PC-3 (cell line): ENCODE measurements at regions not wholly inside any gene's neighbourhood (a gene's known extent, or its start where the extent isn't known, plus 50 kb on each side); places are given as distances from the start of the nearest gene placed in this dataset.

Source experiments
- ATAC-seq: fragments of 200-7000 bp; cut with Tn5 transposase; 2 replicates; pipeline ENCODE4 v1.9.1; 2020; ENCODE audit warnings: mild to moderate bottlenecking, moderate library complexity
- BruUV-seq: library from RNA; stranded (reverse); fragments of 400-500 nt; replicated peaks from 2 replicates; lab custom pipeline; 2021; lab: Mats Ljungman, UMichigan
- CTCF ChIA-PET: fragments of 300-600 bp; sonication (Branson Sonifier 250); formaldehyde crosslinking; loops from one replicate; lab custom pipeline; 2022; ENCODE audit warnings: antibody characterized with exemption; lab: Charles Lee
- POLR2A ChIA-PET: fragments of 300-600 bp; sonication (Branson Sonifier 250); formaldehyde crosslinking; loops from one replicate; lab custom pipeline; 2022; ENCODE audit warnings: antibody characterized with exemption; ENCODE audit not compliant: unreplicated experiment; lab: Charles Lee
- DNase-seq: peaks from one replicate; pipeline ENCODE4 v3.0.0-alpha.2; 2015
- H2AFZ ChIP-seq: fragments of 300-600 bp; sonication (generic); 2 replicates; pipeline ENCODE4 v1.6.0; 2016; ENCODE audit warnings: antibody characterized with exemption, low read length
- H3F3A ChIP-seq: fragments of 300-600 bp; sonication (generic); one replicate; pipeline ENCODE4 v1.6.0; 2017; ENCODE audit warnings: antibody characterized with exemption, low read length, control low read depth, mild to moderate bottlenecking; ENCODE audit not compliant: unreplicated experiment
- H3K27ac ChIP-seq: fragments of 300-600 bp; sonication (generic); 2 replicates; pipeline ENCODE4 v1.5.1; 2016; ENCODE audit warnings: mild to moderate bottlenecking, low read length
- H3K27me3 ChIP-seq: fragments of 300-600 bp; sonication (generic); 2 replicates; pipeline ENCODE4 v1.6.1; 2016; ENCODE audit warnings: low read length, mixed read lengths
- H3K36me3 ChIP-seq: fragments of 300-600 bp; sonication (generic); 2 replicates; pipeline ENCODE4 v1.6.1; 2016; ENCODE audit warnings: low read depth, mixed run types, low read length, mixed read lengths
- H3K4me1 ChIP-seq: fragments of 300-600 bp; sonication (generic); 2 replicates; pipeline ENCODE4 v1.5.1; 2016; ENCODE audit warnings: low read length; ENCODE audit not compliant: insufficient read depth
- H3K4me2 ChIP-seq: fragments of 300-600 bp; sonication (generic); 2 replicates; pipeline ENCODE4 v1.6.0; 2016; ENCODE audit warnings: low read length
- H3K4me3 ChIP-seq: fragments of 300-600 bp; sonication (generic); 2 replicates; pipeline ENCODE4 v1.5.1; 2016; ENCODE audit warnings: mild to moderate bottlenecking, low read length, mixed read lengths
- H3K79me2 ChIP-seq: fragments of 300-600 bp; sonication (generic); 2 replicates; pipeline ENCODE4 v1.6.1; 2017; ENCODE audit warnings: low read length, mixed read lengths
- H3K9ac ChIP-seq: fragments of 300-600 bp; sonication (generic); 2 replicates; pipeline ENCODE4 v1.6.0; 2016; ENCODE audit warnings: mild to moderate bottlenecking, low read length
- H3K9me2 ChIP-seq: fragments of 300-600 bp; sonication (generic); replicated peaks from 2 replicates; pipeline ENCODE4 v1.6.1; 2016; ENCODE audit warnings: mixed run types, low read length, mixed read lengths
- H3K9me3 ChIP-seq: fragments of 300-600 bp; sonication (generic); 2 replicates; pipeline ENCODE4 v1.6.1; 2016; ENCODE audit warnings: low read length, mixed read lengths
- H4K20me1 ChIP-seq: fragments of 300-600 bp; sonication (generic); 2 replicates; pipeline ENCODE4 v1.6.1; 2016; ENCODE audit warnings: low read length, mixed read lengths
- EZH2 ChIP-seq: fragments of 300-600 bp; sonication (generic); IDR thresholded peaks from one replicate; pipeline ENCODE4 v1.6.1; 2017; ENCODE audit warnings: antibody characterized with exemption, mild to moderate bottlenecking, low read length; ENCODE audit not compliant: unreplicated experiment
- EZH2phosphoT487 ChIP-seq: fragments of 300-600 bp; sonication (generic); IDR thresholded peaks from 2 replicates; pipeline ENCODE4 v1.6.1; 2018; ENCODE audit warnings: mild to moderate bottlenecking, antibody characterized with exemption, low read length, borderline replicate concordance
- intact Hi-C: fragments of 100-400 bp; cut with micrococcal nuclease; formaldehyde crosslinking; loops from 2 replicates; pipeline ENCODE4 v1.9.0; 2023
- TF ChIP-seq, protein P1 (sequence below): fragments of 300-600 bp; sonication (generic); conservative IDR thresholded peaks from 2 replicates; pipeline ENCODE4 v1.5.1; 2017; ENCODE audit warnings: antibody characterized with exemption, low read depth, mild to moderate bottlenecking, low read length

DNA sequence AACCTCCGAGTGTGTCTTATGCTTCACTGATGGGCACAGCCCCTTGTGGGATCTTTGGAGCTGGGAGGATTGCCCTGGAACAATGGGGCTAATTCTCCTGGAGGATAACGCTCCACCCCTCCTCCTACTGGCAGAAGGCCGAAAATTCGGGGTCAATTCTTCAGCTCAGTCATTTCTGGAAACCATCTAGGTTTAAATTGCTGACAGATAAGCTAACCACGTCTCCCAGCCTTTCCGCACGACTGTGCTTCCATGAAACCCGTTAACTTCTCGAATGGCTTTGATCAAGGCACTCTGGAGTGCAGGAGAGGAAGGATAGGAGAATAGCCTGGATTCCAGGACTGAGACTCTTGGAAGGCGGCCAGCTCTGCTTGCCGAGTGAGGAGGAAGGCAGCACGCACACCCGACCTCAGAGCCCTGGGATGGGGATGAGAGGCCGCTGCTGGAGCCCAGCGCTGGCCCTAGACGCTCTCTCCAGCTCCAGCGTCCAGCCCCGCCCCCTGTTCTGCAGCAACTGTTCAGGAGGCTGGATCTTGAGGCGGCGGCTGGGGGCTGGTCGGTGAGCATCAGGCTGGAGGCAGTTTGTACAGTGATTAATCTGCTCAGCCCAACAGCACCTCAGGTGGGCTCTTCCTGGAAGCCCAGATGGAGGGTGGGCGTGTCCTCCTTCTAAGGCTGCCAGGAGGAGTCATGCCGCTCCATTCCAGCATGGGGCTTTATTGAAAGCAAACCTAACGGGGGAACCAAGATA lies 176.7 kb upstream of the NCAM1 start:
- Histone ChIP-seq H3K4me3 (no peak overlapping the region), H3K9me2 (no peaks in the 10 kb centered on the region), H3F3A (no peaks in the 10 kb centered on the region), H3K27ac (no peak overlapping the region), H3K9ac (no peak overlapping the region), H4K20me1 (no peaks in the 10 kb centered on the region), H3K36me3 (no peaks in the 10 kb centered on the region), H3K79me2 (no peaks in the 10 kb centered on the region), H3K27me3 (no peaks in the 10 kb centered on the region; the same call in 1 of the 2 replicates), H2AFZ (no peak overlapping the region), H3K9me3 (no peaks in the 10 kb centered on the region), H3K4me2 (no peak overlapping the region), H3K4me1 (no peaks in the 10 kb centered on the region)
- POLR2A ChIA-PET = no interaction called here
- no TSS peak for BruUV-seq
- intact Hi-C loops = no loop called here
- TF ChIP-seq EZH2phosphoT487 = no peak
- TF ChIP-seq, protein P1, sequence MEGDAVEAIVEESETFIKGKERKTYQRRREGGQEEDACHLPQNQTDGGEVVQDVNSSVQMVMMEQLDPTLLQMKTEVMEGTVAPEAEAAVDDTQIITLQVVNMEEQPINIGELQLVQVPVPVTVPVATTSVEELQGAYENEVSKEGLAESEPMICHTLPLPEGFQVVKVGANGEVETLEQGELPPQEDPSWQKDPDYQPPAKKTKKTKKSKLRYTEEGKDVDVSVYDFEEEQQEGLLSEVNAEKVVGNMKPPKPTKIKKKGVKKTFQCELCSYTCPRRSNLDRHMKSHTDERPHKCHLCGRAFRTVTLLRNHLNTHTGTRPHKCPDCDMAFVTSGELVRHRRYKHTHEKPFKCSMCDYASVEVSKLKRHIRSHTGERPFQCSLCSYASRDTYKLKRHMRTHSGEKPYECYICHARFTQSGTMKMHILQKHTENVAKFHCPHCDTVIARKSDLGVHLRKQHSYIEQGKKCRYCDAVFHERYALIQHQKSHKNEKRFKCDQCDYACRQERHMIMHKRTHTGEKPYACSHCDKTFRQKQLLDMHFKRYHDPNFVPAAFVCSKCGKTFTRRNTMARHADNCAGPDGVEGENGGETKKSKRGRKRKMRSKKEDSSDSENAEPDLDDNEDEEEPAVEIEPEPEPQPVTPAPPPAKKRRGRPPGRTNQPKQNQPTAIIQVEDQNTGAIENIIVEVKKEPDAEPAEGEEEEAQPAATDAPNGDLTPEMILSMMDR = no peak
- TF ChIP-seq EZH2 = no peak
- DNase-seq = no peak
- no peak for ATAC-seq
- CTCF ChIA-PET = no interaction called here

- H3K9ac ChIP-seq = no peak overlapping the region
- H3K9me3 ChIP-seq = no peaks in the 10 kb centered on the region
- no peak for DNase-seq
- no peaks in the 10 kb centered on the region for H3K36me3 ChIP-seq
- H2AFZ ChIP-seq = no peak overlapping the region
- no peak overlapping the region for H3K4me2 ChIP-seq
- no peak overlapping the region for H3K27ac ChIP-seq
- no peaks in the 10 kb centered on the region for H3K4me1 ChIP-seq
- H4K20me1 ChIP-seq = no peaks in the 10 kb centered on the region
- no peak overlapping the region for H3K4me3 ChIP-seq
- no TSS peak for BruUV-seq
- ATAC-seq = no peak
- POLR2A ChIA-PET = no interaction called here
- no peaks in the 10 kb centered on the region for H3K9me2 ChIP-seq
- no peaks in the 10 kb centered on the region for H3K79me2 ChIP-seq
- TF ChIP-seq EZH2 = no peak
- TF ChIP-seq, protein P1 = no peak
- no peak for TF ChIP-seq EZH2phosphoT487
- H3K27me3 ChIP-seq = no peaks in the 10 kb centered on the region; the same call in 1 of the 2 replicates
- no peaks in the 10 kb centered on the region for H3F3A ChIP-seq
- CTCF ChIA-PET = no interaction called here
- intact Hi-C loops = no loop called here
These were observed 176.1 kb upstream of the NCAM1 start for GRCh38 chr11:112785149-112785548.

GRCh38 chr11:112785719-112786118 lies 175.5 kb upstream of the NCAM1 start:
- peaks cover 5% of the 10 kb centered on the region for H3K27me3 ChIP-seq
- no peaks in the 10 kb centered on the region for H3K36me3 ChIP-seq
- H3K9ac ChIP-seq = no peak overlapping the region
- H3K4me3 ChIP-seq = no peak overlapping the region
- H3K79me2 ChIP-seq = no peaks in the 10 kb centered on the region
- TF ChIP-seq EZH2 = no peak
- TF ChIP-seq, protein P1 = no peak
- H3K4me1 ChIP-seq = no peaks in the 10 kb centered on the region
- no peaks in the 10 kb centered on the region for H3F3A ChIP-seq
- H3K27ac ChIP-seq = no peak overlapping the region
- CTCF ChIA-PET = no interaction called here
- H3K9me2 ChIP-seq = no peaks in the 10 kb centered on the region
- BruUV-seq = no TSS peak
- DNase-seq (no peak), ATAC-seq (no peak)
- no peak overlapping the region for H3K4me2 ChIP-seq
- H4K20me1 ChIP-seq = no peaks in the 10 kb centered on the region
- no peaks in the 10 kb centered on the region for H3K9me3 ChIP-seq
- intact Hi-C loops = no loop called here
- H2AFZ ChIP-seq = no peak overlapping the region
- POLR2A ChIA-PET = no interaction called here
